Epithelial cell of proximal tubule (primary cell): ENCODE measurements at regions not wholly inside any gene's neighbourhood (a gene's known extent, or its start where the extent isn't known, plus 50 kb on each side); places are given as distances from the start of the nearest gene placed in this dataset.

Source experiments
- DNase-seq: peaks from one replicate; pipeline ENCODE4 v3.0.0-alpha.2; 2011; ENCODE audit warnings: low read depth
- H3K4me3 ChIP-seq: 2 replicates; pipeline ENCODE4 v1.5.1; 2011; ENCODE audit warnings: low read depth, mild to moderate bottlenecking, low read length
- TF ChIP-seq, protein P1 (sequence below): conservative IDR thresholded peaks from 2 replicates; pipeline ENCODE4 v1.5.1; 2012; ENCODE audit warnings: low read depth, mild to moderate bottlenecking, low read length

DNA sequence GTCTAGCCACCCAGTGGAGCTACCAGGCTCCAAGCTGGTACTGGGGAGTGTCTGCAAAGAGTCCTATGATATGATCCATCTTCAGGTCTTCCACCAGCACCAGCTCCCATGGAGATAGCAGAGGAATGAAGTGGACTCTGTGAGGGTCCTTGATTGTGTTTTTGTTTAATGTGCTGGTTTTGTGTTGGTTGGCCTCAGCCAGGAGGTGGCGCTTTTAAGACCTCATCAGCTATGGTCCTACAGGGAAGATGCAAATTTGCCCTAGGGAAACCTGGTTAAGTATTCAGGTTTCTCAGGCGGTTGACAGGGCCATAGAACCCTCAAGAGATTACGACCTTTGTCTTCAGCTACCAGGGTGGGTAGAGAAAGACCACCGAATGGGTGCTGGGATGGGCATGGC lies 1141.1 kb downstream of the STIM2 start:
- H3K4me3 ChIP-seq, result no peak overlapping the region
- TF ChIP-seq, protein P1, sequence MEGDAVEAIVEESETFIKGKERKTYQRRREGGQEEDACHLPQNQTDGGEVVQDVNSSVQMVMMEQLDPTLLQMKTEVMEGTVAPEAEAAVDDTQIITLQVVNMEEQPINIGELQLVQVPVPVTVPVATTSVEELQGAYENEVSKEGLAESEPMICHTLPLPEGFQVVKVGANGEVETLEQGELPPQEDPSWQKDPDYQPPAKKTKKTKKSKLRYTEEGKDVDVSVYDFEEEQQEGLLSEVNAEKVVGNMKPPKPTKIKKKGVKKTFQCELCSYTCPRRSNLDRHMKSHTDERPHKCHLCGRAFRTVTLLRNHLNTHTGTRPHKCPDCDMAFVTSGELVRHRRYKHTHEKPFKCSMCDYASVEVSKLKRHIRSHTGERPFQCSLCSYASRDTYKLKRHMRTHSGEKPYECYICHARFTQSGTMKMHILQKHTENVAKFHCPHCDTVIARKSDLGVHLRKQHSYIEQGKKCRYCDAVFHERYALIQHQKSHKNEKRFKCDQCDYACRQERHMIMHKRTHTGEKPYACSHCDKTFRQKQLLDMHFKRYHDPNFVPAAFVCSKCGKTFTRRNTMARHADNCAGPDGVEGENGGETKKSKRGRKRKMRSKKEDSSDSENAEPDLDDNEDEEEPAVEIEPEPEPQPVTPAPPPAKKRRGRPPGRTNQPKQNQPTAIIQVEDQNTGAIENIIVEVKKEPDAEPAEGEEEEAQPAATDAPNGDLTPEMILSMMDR, result no peak
- no peak for DNase-seq

GRCh38 chr4:28004520-28004919 lies 1143.9 kb downstream of the STIM2 start:
- H3K4me3 ChIP-seq, result no peak overlapping the region
- no peak for DNase-seq
- TF ChIP-seq, protein P1, result no peak

DNA sequence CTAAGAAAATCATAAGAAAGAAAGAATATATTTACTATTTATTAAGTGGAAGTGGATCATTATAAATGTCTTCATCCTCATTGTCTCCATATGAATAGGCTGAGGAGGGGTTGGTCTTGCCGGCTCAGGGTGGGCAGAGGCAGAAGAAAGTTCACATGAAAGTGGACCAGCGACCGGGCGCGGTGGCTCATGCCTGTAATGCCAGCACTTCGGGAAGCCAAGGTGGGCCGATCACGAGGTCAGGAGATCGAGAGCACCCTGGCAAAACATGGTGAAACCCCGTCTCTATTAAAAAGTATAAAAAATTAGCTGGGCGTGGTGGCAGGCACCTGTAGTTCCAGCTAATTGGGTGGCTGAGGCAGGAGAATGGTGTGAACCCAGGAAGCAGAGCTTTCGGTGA lies 1145.4 kb downstream of the STIM2 start:
- no peak for DNase-seq
- no peak overlapping the region for H3K4me3 ChIP-seq
- TF ChIP-seq, protein P1, result no peak

DNA sequence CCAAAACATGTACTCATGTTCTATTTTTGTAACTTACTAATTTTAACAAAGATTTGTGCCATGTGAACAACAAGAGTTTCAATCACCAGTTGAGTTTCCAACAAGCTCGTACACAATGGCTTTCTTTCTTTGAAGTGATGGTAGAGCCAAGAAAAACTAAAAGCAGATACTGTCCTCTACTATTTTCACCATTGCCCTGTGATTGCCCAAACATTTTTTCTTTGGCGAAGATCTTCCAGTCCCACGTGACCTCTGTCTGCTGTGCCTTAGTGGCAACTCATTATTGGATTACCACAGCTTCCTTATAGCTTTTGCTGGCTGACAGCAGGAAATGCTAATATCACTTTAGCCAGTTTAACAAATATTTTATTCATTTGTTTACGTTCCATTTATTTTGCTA lies 1147.1 kb downstream of the STIM2 start:
- H3K4me3 ChIP-seq, result no peak overlapping the region
- TF ChIP-seq, protein P1, result no peak
- no peak for DNase-seq

GRCh38 chr4:28009541-28009940 lies 1148.9 kb downstream of the STIM2 start:
- H3K4me3 ChIP-seq, result no peak overlapping the region
- TF ChIP-seq, protein P1, result no peak
- DNase-seq, result no peak

DNA sequence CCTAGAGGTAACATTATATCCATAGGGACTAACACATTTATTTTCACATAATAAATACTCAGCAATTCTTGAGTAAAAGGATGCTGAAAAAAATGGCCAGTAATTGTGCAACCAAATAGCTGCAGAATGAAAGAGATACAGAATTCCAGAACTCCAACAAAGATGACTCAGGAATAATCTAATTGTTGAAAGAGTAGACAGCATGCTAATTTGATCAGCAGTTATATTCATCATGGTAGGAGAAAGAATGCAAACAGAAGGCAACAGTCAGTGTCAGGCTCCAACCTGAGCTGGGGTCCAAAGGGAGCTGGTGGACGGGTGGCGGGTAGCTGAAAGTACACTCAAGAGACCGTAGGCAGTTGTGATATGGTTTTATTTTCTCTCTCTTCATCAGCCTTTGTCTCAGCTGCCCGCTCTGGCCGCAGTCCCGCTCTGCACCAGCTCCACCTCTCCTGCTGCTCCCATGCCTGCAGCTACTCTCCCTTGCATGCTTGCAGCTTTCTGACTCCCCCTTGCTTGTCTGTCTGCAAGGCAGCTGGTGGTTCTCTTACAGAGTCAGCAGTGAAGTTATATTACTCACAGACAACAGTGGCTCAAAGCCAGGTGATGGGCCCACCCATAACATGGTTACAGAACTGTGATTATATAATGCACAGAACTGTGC lies 1150.1 kb downstream of the STIM2 start:
- TF ChIP-seq, protein P1, result no peak
- DNase-seq, result no peak
- no peak overlapping the region for H3K4me3 ChIP-seq

GRCh38 chr4:28014469-28014868 lies 1153.8 kb downstream of the STIM2 start:
- H3K4me3 ChIP-seq, result no peak overlapping the region
- TF ChIP-seq, protein P1, result no peak
- no peak for DNase-seq
